ELR (cell line): ENCODE measurements at regions not wholly inside any gene's neighbourhood (a gene's known extent, or its start where the extent isn't known, plus 50 kb on each side); places are given as distances from the start of the nearest gene placed in this dataset.
"Not testable (repeated sequence)": the region's sequence is repeated elsewhere in the genome, so short reads cannot be mapped to it uniquely, and the experiment has no call there.

ENCODE experiments used
- DNase-seq: peaks from one replicate; pipeline ENCODE4 v3.0.0-alpha.2; 2015; ENCODE audit warnings: low read depth

GRCh38 chr11:71332447-71332846, 80.1 kb upstream of the SHANK2 start:
- no peak for DNase-seq

DNA sequence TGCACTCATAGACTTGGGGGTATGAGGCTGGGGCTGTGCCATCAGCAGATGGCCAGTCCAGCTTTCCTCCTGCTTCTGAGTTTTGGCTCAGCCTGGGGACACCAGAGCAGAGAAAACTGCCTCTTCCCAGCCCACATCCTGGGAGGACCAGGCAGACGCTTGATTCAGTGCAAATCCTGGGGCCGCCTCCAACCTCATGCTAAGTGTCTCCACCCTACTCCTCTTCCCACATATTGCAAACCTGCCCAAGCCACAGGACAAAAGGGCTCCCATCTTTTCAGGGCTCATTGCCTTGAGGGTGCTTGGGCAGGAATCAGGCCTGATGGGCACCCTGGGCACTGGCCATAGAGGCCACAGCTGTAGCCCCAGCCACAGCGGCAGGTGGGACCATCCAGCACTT, 79.7 kb upstream of the SHANK2 start:
- DNase-seq, result no peak

- DNase-seq, result no peak
Observed at GRCh38 chr11:71331631-71332030, 79.3 kb upstream of the SHANK2 start.

DNA sequence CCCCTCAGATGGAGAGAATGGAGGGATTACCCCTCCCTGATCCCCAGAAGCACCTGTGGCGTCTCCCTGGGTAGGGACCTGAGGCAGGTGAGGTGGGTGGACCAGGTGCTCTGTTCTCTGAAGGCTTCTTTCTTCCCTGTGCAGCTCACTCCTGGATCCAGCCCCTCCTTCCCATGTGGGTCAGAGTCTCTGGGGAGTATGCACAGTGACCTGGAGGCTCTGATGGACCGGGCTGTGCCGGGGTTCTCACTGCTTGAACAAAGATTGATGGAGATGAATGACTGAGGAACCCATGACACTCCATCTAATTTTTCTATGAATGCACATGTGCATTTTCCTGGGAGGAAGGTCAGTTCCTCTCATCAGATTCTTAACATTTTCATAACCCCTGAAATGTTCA, 78.6 kb upstream of the SHANK2 start:
- no peak for DNase-seq

GRCh38 chr11:71330349-71330748, 78.0 kb upstream of the SHANK2 start:
- no peak for DNase-seq

DNA sequence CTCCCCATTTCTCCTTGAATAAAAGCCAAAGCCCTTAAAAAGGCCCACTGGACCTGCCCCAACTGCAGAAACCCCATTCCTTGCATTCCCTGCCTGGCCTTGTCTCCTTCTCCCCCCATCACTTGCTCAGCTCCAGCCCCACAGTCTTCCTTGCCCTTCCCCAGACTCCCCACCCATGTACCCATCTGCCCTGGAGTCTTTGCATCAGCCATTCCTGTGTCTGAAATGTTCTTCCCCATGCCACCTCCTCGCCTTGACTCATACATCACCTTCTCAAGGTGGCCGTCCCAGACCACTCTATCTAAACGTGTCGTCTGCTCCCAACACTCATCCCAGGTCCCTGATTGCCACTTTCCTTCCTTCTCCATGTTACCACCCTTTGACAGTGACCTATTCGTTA, 77.4 kb upstream of the SHANK2 start:
- no peak for DNase-seq

GRCh38 chr11:71329165-71329510, 76.8 kb upstream of the SHANK2 start:
- DNase-seq, result no peak

GRCh38 chr11:71327156-71328085, 75.0 kb upstream of the SHANK2 start:
- no peak for DNase-seq

DNA sequence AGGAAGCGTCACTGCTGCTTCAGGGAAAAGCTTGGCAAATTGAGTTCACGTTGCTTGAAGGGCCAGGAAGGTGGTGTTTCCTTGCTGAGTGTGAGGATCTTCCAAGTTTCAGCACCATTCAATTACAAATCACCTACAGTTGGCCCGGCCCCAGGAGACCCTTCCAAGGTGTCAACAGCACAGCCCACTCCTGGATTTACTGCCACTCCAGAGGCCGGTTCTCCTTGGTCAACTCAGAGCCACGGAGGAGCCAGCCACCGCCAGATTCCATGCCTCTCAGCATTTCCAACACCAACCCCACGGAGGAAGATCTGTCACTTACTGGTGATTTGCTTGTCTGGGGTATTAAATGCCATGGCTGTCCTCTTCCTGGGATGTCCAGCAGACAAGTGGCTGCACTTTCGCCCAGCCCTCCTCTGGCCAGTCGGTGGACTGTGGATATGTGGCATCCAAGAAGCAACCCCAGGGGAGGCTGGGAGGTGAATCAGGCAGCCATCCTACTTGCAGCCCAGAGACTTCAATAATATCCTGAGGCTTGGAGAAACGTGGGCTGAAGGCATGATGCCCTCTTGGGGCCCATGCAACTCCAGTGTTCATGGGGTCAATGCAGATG, 74.1 kb upstream of the SHANK2 start:
- no peak for DNase-seq

- DNase-seq, result no peak
Observed at GRCh38 chr11:71325418-71326327, 73.3 kb upstream of the SHANK2 start.

GRCh38 chr11:71324788-71325417, 72.5 kb upstream of the SHANK2 start:
- DNase-seq, result no peak

DNA sequence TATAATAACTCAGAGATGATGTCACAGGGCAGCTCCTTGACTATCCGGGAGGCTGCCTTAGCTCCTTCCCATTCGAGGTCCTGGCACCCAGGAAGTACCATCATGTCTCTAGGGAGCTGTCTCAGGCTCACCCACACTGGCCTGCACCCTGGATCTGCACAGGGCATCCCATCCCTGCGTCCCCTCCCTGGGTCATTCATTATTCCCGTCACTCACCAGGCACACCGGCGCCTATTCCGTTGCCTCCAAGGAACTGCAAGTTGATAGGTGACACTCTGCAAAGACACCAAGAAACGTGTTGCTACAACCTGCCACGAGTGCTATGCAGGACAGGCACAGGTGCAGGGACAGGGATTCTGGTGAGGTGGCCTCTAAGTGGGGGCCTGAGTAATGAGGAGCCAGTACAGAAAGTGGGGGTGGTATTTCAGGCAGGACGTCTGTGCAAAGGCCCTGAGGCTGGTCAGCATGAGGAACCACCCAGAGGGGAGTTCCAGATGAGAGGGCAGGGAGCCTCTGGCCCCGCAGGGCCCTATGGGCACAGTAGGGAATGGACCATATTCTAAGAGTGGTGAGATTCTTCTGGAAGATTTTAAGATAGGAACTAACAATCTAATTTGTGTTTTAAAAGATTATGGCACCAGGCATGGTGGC, 71.6 kb upstream of the SHANK2 start:
- no peak for DNase-seq

DNA sequence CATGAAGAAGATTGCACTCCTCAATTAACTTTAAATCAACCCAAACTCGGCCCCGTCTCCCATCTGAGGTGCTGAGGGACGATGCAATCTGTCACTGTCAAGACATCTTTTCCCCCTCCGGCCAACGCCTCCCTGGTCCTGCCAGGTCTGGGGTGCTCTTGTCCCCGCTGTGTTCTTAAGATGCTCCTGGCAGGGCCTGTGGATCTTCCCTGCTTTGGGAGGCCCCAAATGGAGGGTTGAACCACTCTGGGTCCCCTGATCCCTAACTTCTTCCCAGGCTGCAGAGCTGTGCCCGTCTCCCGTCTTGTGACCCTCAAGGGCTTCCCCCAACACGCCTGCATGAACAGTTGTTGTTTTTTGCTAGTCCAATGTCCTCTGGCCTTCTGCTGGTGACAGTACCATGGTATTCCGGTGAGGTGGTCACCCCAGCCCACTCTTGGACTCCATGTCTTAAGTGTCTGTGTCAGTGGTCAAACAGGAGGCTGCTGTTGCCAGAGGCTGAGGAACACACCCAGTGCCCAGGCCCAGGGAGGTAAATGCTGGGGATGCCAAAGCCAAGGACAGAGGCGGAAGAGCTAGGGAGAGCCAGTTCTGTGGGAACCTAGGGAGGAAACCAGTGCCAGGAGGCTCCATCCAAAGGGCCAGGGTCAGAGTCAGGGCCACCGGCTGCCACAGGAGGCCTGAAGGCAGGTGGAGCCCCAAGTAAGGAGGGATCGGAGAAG, 70.6 kb upstream of the SHANK2 start:
- no peak for DNase-seq

DNA sequence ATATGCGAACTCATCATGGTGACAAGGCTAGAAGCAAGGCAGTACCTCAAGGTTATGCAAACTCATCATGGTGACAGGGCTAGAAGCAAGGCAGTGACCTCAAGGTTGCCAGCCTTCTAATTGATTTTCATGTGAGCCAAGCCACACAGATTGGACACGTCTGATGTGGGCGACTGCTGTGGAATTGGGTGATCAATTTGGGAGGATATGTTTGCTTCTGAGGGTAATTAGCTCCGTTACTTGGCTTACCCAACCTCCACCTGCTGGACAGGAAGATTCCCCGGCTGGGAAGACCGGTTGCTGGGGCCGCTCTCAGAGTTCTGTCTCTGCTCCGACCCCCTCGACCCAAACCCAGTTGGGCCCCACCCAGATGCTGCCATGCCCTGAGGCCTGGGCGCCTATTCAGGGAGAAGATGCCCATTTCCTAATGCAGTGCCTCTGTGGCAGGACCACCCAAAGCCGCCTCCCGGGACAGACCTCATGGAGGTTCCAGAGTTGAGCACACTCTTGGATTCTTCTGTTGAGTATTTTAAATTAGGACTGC, 69.9 kb upstream of the SHANK2 start:
- DNase-seq, result no peak

DNA sequence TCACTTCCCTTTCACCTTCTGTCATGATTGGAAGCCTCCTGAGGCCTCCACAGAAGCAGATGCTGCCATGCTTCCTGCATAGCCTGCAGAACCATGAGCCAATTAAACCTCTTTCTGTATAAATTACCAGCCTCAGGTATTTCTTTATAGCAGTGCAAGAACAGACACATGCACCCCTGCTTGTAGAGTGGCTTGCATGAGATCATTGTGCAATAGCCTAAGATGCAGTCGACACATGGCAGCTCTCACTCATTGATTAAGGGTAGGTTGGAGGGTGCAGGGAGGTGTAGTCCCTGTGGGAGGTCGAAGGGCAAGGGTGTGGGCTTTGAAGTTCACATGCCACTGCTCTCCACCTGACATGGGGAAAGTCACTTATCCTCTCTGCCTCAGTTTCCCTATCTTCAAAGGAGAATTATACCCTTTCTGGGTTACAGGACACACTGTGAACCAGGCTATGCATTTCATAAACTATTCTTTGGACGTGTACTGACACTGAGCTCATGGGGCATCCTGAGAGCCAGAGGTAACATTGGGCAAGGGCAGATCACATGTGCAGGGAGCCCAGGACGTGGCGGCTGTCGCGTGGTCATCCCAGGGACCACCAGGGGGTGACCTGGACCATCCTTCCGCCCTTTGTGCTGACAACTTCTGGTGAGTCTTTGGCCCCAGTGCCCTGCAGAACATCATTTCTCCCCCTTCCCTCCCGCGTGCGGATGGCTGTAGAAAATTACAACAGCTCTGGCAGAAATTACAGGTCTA, 69.2 kb upstream of the SHANK2 start:
- no peak for DNase-seq

GRCh38 chr11:71316701-71317100, 64.3 kb upstream of the SHANK2 start:
- DNase-seq, result no peak

DNA sequence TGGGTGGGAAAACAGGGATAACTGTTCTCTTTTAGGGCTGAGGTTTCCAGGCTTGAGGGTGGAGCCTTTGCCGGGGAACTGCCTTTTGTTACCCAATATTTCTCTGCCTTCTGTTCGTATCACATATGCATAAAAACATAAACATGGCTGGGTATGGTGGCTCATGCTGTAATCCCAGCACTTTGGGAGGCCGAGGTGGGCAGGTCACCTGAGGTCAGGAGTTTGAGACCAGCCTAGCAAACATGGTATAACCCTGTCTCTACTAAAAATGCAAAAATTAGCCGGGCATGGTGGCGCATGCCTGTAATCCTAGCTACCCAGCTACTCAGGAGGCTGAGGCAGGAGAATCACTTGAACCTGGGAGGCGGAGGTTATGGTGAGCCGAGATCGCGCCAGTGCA, 60.2 kb upstream of the SHANK2 start:
- not testable (repeated sequence) for DNase-seq

GRCh38 chr11:71311928-71312510, 59.6 kb upstream of the SHANK2 start:
- DNase-seq, result no peak

DNA sequence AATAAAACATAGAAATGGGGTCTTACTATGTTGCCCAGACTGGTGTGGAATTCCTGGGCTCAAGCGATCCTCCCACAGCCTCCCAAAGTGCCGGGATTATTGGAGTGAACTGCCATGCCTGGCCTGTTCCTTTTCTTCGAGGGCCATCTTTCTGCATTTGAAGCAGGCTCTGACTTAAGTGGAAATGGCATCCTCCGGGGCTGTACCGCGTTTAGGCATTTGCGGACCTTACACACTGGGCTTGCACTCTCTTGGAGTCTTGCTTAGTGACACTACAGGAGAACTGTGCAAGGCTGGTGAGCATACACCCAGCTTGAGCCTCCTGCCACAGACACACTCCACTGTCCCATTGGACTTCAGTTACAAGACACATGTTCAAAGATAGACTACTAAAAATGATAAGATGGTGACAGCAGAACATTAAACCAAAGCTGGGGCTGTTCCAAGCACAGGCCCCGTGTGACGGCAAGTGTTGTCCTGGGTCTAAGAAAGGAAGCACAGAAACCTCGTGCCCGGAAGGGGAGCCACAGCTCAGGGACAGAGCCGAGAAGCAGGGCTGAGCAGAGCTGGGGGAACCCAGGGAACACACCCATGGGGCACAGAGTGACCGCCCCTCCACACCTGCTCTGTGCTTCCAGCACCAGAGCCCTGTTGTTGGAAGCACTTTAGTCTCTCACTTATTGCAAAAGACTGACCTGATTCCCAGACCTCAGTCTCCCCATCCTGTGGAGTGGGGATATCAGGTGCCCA, 59.0 kb upstream of the SHANK2 start:
- no peak for DNase-seq
